ENCODE measurements at regions not wholly inside any gene's neighbourhood (a gene's known extent, or its start where the extent isn't known, plus 50 kb on each side); places are given as distances from the start of the nearest gene placed in this dataset.
"Not testable (repeated sequence)": the region's sequence is repeated elsewhere in the genome, so short reads cannot be mapped to it uniquely, and the experiment has no call there.

DNA sequence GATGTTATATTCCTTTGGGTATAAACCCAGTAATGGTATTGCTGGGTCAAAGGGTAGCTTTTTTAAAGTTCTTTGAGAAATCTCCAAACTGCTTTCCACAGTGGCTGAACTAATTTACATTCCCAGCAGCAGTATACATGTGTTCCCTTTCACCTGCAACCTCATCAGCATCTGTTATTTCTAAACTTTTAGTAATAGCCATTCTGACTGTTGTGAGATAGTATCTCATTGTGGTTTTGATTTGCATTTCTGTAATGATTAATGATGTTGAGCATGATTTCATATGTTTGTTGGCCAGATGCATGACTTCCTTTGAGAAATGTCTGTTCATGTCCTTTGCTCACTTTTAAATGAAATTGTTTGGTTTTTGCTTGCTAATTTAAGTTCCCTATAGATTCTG is 553.1 kb downstream of the SLCO4C1 start:
- DNase-seq (ENCODE audit: low read depth): not testable (repeated sequence)

GRCh38 chr5:101728933-101729332 is 567.2 kb downstream of the SLCO4C1 start:
- DNase-seq (ENCODE audit: low read depth): no peak

DNA sequence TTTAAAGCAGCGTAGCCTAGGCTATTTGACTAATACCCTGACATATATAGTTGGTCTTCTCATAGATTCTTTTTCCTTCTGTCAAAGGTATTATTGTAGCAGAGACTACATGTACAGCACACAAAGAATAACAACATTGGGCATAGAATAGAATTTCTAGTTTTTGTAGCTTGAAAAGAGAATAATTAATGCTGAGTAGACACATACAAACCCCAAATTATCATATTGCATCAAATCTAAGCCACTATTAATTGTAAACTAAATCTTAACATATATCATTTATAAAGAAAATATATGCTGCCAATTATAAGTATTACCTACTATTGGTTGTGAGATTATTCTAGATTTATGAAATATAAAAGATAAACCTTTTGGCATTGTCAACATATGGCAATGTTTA is 574.5 kb downstream of the SLCO4C1 start:
- no peak for DNase-seq (ENCODE audit: low read depth)

DNA sequence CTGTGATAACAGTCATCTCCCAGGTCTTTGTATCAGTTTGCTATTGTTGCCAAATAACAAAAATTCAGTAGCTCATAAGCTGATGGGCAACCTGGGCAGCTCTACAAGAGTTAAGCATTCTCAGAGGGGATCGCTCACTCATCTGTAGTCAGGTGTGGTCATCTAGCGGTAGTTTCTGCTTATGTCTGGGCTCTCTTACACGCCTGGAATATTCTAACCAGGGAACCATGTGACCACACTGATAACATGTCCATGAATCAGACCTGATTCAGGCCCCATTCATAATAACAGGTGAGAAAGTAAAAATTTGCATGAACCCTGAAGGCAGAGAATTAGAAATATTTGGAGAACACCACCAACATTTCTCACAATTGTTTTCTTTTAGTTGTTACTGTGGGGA is 576.1 kb downstream of the SLCO4C1 start:
- no peak for DNase-seq (ENCODE audit: low read depth)

- no peak for DNase-seq (ENCODE audit: low read depth)
Observed at GRCh38 chr5:101717721-101718120, 578.4 kb downstream of the SLCO4C1 start.

- DNase-seq (ENCODE audit: low read depth): no peak
Observed at GRCh38 chr5:101716941-101717340, 579.1 kb downstream of the SLCO4C1 start.

GRCh38 chr5:101715790-101716189 is 580.3 kb downstream of the SLCO4C1 start:
- DNase-seq (ENCODE audit: low read depth): not testable (repeated sequence)

DNA sequence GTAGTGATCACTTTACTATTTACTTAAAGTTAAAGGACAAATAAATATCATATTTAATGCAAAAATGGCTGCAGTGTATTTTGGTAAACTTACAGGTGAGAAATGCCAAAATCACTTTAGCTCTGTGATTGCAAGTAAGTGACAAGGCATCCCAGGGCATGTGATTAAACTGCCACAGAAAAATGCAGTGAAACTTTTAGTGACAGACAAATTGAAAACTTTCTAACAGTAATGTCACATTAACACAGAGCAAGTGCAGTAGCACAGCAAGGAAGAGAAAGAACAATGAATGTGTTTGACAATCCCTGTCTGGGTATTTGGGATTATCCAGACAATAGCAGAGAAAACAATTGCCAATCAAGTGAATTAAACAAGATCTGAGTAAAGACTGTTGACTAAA is 606.8 kb downstream of the SLCO4C1 start:
- no peak for DNase-seq (ENCODE audit: low read depth)

DNA sequence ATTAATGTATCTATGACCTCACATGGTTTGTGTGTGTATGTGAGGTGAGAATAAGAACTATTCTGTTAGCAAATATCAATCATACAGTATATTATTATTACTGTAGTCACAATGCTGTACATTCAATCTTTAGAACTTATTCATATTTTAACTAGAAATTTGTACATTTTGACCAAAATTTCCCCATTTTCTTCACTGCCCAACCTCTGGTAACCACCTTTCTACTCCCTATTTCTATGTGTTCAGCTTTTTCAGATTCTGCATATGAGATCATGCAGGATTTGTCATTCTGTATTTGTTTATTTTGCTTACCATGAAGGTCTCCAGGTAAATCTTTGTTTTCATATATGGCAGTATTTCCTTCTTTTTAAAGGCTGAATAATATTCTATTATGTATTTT is 607.9 kb downstream of the SLCO4C1 start:
- no peak for DNase-seq (ENCODE audit: low read depth)

GRCh38 chr5:101687349-101687985 is 608.6 kb downstream of the SLCO4C1 start:
- DNase-seq (ENCODE audit: low read depth): no peak

DNA sequence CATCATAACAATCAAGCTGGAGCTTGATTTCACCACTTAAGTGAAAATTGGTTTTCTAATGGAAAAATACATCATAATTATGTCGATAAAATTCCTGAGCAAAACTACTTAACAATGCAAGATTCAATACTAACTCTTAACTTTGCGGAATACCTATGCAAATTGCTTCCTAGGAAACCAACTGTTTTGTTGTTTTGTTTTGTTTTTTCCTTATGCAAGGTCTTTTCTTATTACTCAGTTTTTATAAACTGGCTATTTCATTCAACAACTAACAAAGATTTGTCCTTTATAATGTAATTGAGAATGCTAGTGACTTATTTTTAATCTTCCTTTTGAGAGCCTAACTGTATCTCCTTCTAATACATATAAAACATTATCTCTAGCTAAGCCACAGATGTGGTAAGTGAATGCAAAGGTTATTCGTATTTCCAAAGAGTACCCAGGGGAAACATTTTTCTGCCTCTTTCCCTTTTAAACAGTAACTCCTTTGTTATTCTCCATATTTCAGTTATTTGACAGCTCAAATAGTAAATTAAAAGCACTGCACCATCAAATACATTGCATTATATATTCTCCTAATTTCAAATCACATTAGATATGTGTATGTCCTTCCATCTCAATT is 609.4 kb downstream of the SLCO4C1 start:
- DNase-seq (ENCODE audit: low read depth): no peak

DNA sequence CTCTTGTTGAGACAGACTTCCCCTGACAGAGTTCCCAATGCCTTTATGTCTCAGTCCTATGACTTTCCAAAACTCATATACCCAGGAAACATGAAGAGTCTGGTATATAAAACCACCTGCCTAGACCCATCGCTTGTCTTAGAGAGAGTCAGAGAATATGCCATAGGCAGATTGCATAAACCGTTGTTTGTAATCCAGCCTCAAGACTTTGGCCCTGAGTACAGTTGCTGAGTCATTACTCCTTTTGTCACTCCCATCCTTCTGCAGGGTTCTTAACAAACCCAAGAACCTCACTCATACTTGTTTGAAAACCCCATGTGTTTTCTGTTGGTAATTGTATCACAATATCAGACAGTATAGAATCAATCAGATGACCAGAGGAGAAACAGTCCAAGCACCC is 616.3 kb downstream of the SLCO4C1 start:
- no peak for DNase-seq (ENCODE audit: low read depth)

- peak; percentile 23 for DNase-seq (ENCODE audit: low read depth)
Observed at GRCh38 chr5:101678481-101679193, 617.4 kb downstream of the SLCO4C1 start.

DNA sequence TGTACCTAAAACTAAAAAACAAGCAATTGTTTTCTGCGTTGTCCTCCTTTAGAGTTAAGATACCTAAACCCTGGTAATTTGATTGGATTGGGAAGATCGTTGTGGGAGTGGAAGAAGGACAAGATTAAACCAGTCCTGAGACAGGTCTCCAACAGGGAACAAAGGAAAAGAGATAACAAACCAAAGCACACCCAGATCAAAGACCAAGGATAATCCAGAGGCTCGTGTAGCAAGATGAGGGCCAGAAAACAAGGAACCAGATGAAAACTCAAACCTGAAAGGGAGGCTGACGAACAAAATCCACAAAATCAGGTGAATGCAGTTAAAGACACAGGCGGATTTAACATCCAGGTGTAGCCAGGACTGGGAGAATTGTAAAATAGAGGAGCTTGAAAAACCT is 618.1 kb downstream of the SLCO4C1 start:
- no peak for DNase-seq (ENCODE audit: low read depth)

GRCh38 chr5:101676646-101677045 is 619.4 kb downstream of the SLCO4C1 start:
- DNase-seq (ENCODE audit: low read depth): no peak

DNA sequence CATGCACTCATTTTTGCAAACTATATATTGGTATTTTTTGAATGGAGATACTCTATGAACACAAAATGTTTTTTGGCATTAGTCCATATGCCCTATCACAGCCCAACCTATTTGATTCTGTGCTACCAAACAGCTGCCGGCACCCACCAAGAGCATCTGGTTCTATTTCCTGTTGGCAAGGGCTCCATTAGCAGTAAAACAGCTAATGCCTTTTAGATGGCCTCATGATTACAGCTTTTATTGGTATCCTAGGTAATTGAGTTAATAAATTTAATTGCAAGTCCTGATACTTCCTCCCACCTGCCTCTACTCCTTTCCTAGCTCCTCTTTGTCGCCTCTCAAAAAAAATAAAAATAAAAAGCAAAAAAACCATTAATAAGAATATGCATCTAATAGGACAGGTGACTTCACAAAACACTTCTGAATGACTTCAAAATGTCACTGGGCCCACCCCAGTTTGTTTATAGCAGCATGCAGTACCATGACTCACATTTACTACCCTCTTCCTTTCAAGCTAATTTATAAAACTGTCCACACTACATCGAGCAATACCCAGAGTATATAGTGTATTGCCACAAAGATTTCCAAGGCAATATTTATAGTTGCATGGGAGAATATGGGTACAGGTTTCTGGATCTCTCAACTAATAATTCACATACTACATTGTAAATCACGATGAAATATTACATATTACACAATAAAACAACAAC is 620.4 kb downstream of the SLCO4C1 start:
- no peak for DNase-seq (ENCODE audit: low read depth)

DNA sequence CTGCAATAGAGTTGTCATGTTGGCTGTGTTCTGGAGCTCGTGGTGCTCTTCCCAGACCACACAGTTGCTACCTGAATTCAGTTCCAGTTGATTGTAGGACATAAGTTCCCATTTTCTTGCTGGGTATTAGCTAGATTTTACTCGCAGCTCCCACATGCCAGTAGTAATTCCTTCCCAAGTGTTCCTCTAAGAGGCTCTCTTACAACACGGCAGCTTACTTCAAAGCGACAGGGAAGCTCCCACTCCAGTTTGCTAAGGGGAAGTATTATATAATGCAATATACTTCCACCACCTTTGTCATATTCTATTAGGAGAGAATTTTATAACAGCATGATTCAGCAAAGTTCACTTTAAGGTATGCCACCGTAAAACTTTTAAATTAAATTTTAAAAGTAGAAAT is 623.0 kb downstream of the SLCO4C1 start:
- DNase-seq (ENCODE audit: low read depth): no peak

GRCh38 chr5:101664071-101664791 is 631.9 kb downstream of the SLCO4C1 start:
- no peak for DNase-seq (ENCODE audit: low read depth)

- DNase-seq (ENCODE audit: low read depth): no peak
Observed at GRCh38 chr5:101663543-101663942, 632.5 kb downstream of the SLCO4C1 start.

DNA sequence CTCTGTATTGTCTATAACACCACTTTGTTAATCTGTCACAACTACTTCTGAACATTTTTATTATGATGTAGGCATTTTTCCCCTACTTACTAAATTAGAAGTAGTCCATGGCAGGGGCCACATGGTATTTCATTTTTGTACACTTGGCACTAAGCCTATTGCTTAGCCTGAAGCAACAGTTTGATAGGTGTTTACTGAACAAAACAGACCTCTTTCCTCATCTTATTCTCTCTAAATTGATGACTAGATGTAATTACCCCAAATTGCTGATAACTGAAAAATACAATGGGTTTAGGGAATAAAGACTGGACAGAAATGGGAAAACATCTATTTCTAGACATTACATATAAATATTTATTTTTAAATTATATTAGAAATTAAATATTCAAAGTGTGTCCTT is 633.8 kb downstream of the SLCO4C1 start:
- no peak for DNase-seq (ENCODE audit: low read depth)

- no peak for DNase-seq (ENCODE audit: low read depth)
Observed at GRCh38 chr5:101658433-101658832, 637.7 kb downstream of the SLCO4C1 start.

- no peak for DNase-seq (ENCODE audit: low read depth)
Observed at GRCh38 chr5:101653996-101654395, 642.1 kb downstream of the SLCO4C1 start.
